Upper lobe of left lung (tissue), 4 donors: ENCODE measurements at regions not wholly inside any gene's neighbourhood (a gene's known extent, or its start where the extent isn't known, plus 50 kb on each side); places are given as distances from the start of the nearest gene placed in this dataset.

Experiments
- CTCF ChIP-seq, 6 experiments: fragments of 450-650 bp in 4 of 6; fragments of 200-600 bp in 2 of 6; sonication (generic) in 2 of 6; IDR thresholded peaks; one replicate each; pipeline ENCODE4 v1.5.1; 2016 to 2019; ENCODE audit warnings: antibody characterized with exemption in 6 of 6
- POLR2A ChIP-seq, 4 donors: fragments of 450-650 bp; IDR thresholded peaks; one replicate each; pipeline ENCODE4 v1.5.1; 2016 to 2017; ENCODE audit warnings: antibody characterized with exemption in 4 of 4, mild to moderate bottlenecking in 2 of 4
- POLR2AphosphoS5 ChIP-seq, 2 donors: sonication (generic); formaldehyde crosslinking; IDR thresholded peaks; one replicate each; pipeline ENCODE4 v1.5.1; 2017; ENCODE audit warnings: antibody characterized with exemption in 2 of 2

DNA sequence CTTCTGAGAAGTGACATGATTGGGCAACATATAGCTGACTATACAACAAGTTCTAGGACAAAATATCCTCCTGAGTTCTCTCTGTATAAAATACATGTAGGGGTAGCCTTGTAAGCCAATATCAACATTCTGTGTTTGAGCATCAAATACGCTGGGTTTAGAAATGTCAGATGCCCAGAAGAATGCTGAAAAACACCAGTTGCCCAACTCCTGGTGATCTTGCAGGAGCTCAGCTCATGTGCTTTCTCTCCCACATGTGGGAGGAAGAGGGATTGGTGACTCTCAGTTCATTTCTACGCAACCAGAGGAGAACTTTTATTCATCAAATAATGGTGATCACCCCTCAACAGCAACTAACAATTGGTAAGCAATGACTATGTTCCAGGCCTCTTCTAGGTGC lies 810.9 kb upstream of the ACO1 start:
- no peak for TF ChIP-seq CTCF (IDR thresholded peaks at IDR 0.05)
- no peak for TF ChIP-seq POLR2A (IDR thresholded peaks at IDR 0.05)
- no peak for TF ChIP-seq POLR2AphosphoS5 (IDR thresholded peaks at IDR 0.05)
